ENCODE measurements at regions not wholly inside any gene's neighbourhood (a gene's known extent, or its start where the extent isn't known, plus 50 kb on each side); places are given as distances from the start of the nearest gene placed in this dataset.

- in situ Hi-C loops (cut with HindIII; ENCODE audit: low pct_unique_long_range_greater_than_20kb, low sequenced_read_pairs) (no loop called here), intact Hi-C loops (cut with micrococcal nuclease; ENCODE audit: unreplicated experiment) (no loop called here)
- BruUV-seq (replicated peaks) = no TSS peak
- no peak for TF ChIP-seq POLR2AphosphoS5 (IDR thresholded peaks at IDR 0.05; ENCODE audit: low read depth, low read length)
- no peak for TF ChIP-seq REST (IDR thresholded peaks at IDR 0.05; ENCODE audit: insufficient read depth in 1 of 2, low read depth in 2 of 2, low read length in 1 of 2)
- no peak for TF ChIP-seq TCF7L2 (IDR thresholded peaks at IDR 0.05; ENCODE audit: low read depth, low read length)
- Histone ChIP-seq H3K4me1 (ENCODE audit: control insufficient read depth, insufficient read depth, low read length) (no peaks in the 10 kb centered on the region), H3K9me3 (ENCODE audit: control insufficient read depth, insufficient read depth, low read depth, low read length) (no peaks in the 10 kb centered on the region), H3K4me3 (ENCODE audit: low read depth in 2 of 2, low read length in 2 of 2) (no peak overlapping the region), H3K27me3 (ENCODE audit: control insufficient read depth, insufficient read depth, low read length) (no peaks in the 10 kb centered on the region), H3K36me3 (ENCODE audit: control insufficient read depth, insufficient read depth, low read length) (no peaks in the 10 kb centered on the region), H3K27ac (ENCODE audit: low read length) (no peak overlapping the region)
- ChIA-PET POLR2A (no interaction called here), CTCF (no interaction called here)
- DNase-seq (ENCODE audit: low read depth, low spot score) = no peak
- ATAC-seq = no peak
Observed at GRCh38 chr4:57575426-57575825, 465.2 kb upstream of the IGFBP7 start.

- in situ Hi-C loops (cut with HindIII; ENCODE audit: low pct_unique_long_range_greater_than_20kb, low sequenced_read_pairs) = no loop called here
- Histone ChIP-seq H3K27me3 (ENCODE audit: control insufficient read depth, insufficient read depth, low read length) (no peaks in the 10 kb centered on the region), H3K9me3 (ENCODE audit: control insufficient read depth, insufficient read depth, low read depth, low read length) (no peaks in the 10 kb centered on the region), H3K4me3 (ENCODE audit: low read depth in 2 of 2, low read length in 2 of 2) (no peak overlapping the region), H3K36me3 (ENCODE audit: control insufficient read depth, insufficient read depth, low read length) (no peaks in the 10 kb centered on the region), H3K27ac (ENCODE audit: low read length) (no peak overlapping the region), H3K4me1 (ENCODE audit: control insufficient read depth, insufficient read depth, low read length) (no peaks in the 10 kb centered on the region)
- no peak for DNase-seq (ENCODE audit: low read depth, low spot score)
- BruUV-seq (replicated peaks) = no TSS peak
- POLR2A ChIA-PET = no interaction called here
- intact Hi-C loops (cut with micrococcal nuclease; ENCODE audit: unreplicated experiment) = no loop called here
- TF ChIP-seq POLR2AphosphoS5 (IDR thresholded peaks at IDR 0.05; ENCODE audit: low read depth, low read length) (no peak), TCF7L2 (IDR thresholded peaks at IDR 0.05; ENCODE audit: low read depth, low read length) (no peak), CTCF (IDR thresholded peaks at IDR 0.05) (no peak)
- CTCF ChIA-PET = no interaction called here
- ATAC-seq = no peak
Observed at GRCh38 chr4:57554556-57555092, 444.4 kb upstream of the IGFBP7 start.

GRCh38 chr4:57553728-57554127, 443.5 kb upstream of the IGFBP7 start:
- Histone ChIP-seq H3K4me1 (ENCODE audit: control insufficient read depth, insufficient read depth, low read length) (no peaks in the 10 kb centered on the region), H3K9me3 (ENCODE audit: control insufficient read depth, insufficient read depth, low read depth, low read length) (no peaks in the 10 kb centered on the region), H3K4me3 (ENCODE audit: low read depth in 2 of 2, low read length in 2 of 2) (no peak overlapping the region), H3K36me3 (ENCODE audit: control insufficient read depth, insufficient read depth, low read length) (no peaks in the 10 kb centered on the region), H3K27ac (ENCODE audit: low read length) (no peak overlapping the region), H3K27me3 (ENCODE audit: control insufficient read depth, insufficient read depth, low read length) (no peaks in the 10 kb centered on the region)
- CTCF ChIA-PET = no interaction called here
- TF ChIP-seq REST (IDR thresholded peaks at IDR 0.05; ENCODE audit: insufficient read depth in 1 of 2, low read depth in 2 of 2, low read length in 1 of 2) (no peak), SIN3A (IDR thresholded peaks at IDR 0.05; ENCODE audit: borderline replicate concordance, insufficient read depth, low read depth, low read length) (no peak), CTCF (IDR thresholded peaks at IDR 0.05) (no peak), TCF7L2 (IDR thresholded peaks at IDR 0.05; ENCODE audit: low read depth, low read length) (no peak), POLR2AphosphoS5 (IDR thresholded peaks at IDR 0.05; ENCODE audit: low read depth, low read length) (no peak)
- no peak for ATAC-seq
- DNase-seq (ENCODE audit: low read depth, low spot score) = no peak
- intact Hi-C loops (cut with micrococcal nuclease; ENCODE audit: unreplicated experiment) (no loop called here), in situ Hi-C loops (cut with HindIII; ENCODE audit: low pct_unique_long_range_greater_than_20kb, low sequenced_read_pairs) (no loop called here)
- BruUV-seq (replicated peaks) = no TSS peak
- POLR2A ChIA-PET = no interaction called here
